Fibroblast of mammary gland (primary cell): ENCODE measurements at regions not wholly inside any gene's neighbourhood (a gene's known extent, or its start where the extent isn't known, plus 50 kb on each side); places are given as distances from the start of the nearest gene placed in this dataset.

Source experiments
- DNase-seq: peaks from one replicate; pipeline ENCODE4 v3.0.0-alpha.2; 2010; ENCODE audit warnings: low read depth
- H3K4me3 ChIP-seq: 2 replicates; pipeline ENCODE4 v1.5.1; 2011; ENCODE audit warnings: low read depth, mild to moderate bottlenecking, low read length, moderate library complexity; ENCODE audit not compliant: control insufficient read depth
- CTCF ChIP-seq: conservative IDR thresholded peaks from 2 replicates; pipeline ENCODE4 v1.5.1; 2011; ENCODE audit warnings: low read depth, low read length, inconsistent platforms; ENCODE audit not compliant: control insufficient read depth, insufficient read depth

GRCh38 chr12:45560689-45561088 is 168.8 kb upstream of the ARID2 start:
- TF ChIP-seq CTCF, result no peak
- DNase-seq, result no peak
- H3K4me3 ChIP-seq, result no peak overlapping the region

GRCh38 chr12:45561488-45561887 is 168.0 kb upstream of the ARID2 start:
- DNase-seq, result no peak
- no peak for TF ChIP-seq CTCF
- H3K4me3 ChIP-seq, result no peak overlapping the region

- no peak for DNase-seq
- no peak for TF ChIP-seq CTCF
- no peak overlapping the region for H3K4me3 ChIP-seq
Observed at GRCh38 chr12:45565590-45565989, 163.9 kb upstream of the ARID2 start.

- no peak overlapping the region for H3K4me3 ChIP-seq
- DNase-seq, result no peak
- TF ChIP-seq CTCF, result no peak
Observed at GRCh38 chr12:45566257-45566656, 163.2 kb upstream of the ARID2 start.

- no peak overlapping the region for H3K4me3 ChIP-seq
- no peak for DNase-seq
- no peak for TF ChIP-seq CTCF
Observed at GRCh38 chr12:45568808-45569207, 160.7 kb upstream of the ARID2 start.

GRCh38 chr12:45570501-45570900 is 159.0 kb upstream of the ARID2 start:
- no peak overlapping the region for H3K4me3 ChIP-seq
- DNase-seq, result no peak
- no peak for TF ChIP-seq CTCF

- no peak overlapping the region for H3K4me3 ChIP-seq
- no peak for DNase-seq
- no peak for TF ChIP-seq CTCF
Observed at GRCh38 chr12:45572114-45572513, 157.4 kb upstream of the ARID2 start.
